PC-3 (cell line): ENCODE measurements at regions not wholly inside any gene's neighbourhood (a gene's known extent, or its start where the extent isn't known, plus 50 kb on each side); places are given as distances from the start of the nearest gene placed in this dataset.

Experiments used
- ATAC-seq: fragments of 200-7000 bp; cut with Tn5 transposase; 2 replicates; pipeline ENCODE4 v1.9.1; 2020; ENCODE audit warnings: mild to moderate bottlenecking, moderate library complexity
- BruUV-seq: library from RNA; stranded (reverse); fragments of 400-500 nt; replicated peaks from 2 replicates; lab custom pipeline; 2021; lab: Mats Ljungman, UMichigan
- CTCF ChIA-PET: fragments of 300-600 bp; sonication (Branson Sonifier 250); formaldehyde crosslinking; loops from one replicate; lab custom pipeline; 2022; ENCODE audit warnings: antibody characterized with exemption; lab: Charles Lee
- POLR2A ChIA-PET: fragments of 300-600 bp; sonication (Branson Sonifier 250); formaldehyde crosslinking; loops from one replicate; lab custom pipeline; 2022; ENCODE audit warnings: antibody characterized with exemption; ENCODE audit not compliant: unreplicated experiment; lab: Charles Lee
- DNase-seq: peaks from one replicate; pipeline ENCODE4 v3.0.0-alpha.2; 2015
- H2AFZ ChIP-seq: fragments of 300-600 bp; sonication (generic); 2 replicates; pipeline ENCODE4 v1.6.0; 2016; ENCODE audit warnings: antibody characterized with exemption, low read length
- H3F3A ChIP-seq: fragments of 300-600 bp; sonication (generic); one replicate; pipeline ENCODE4 v1.6.0; 2017; ENCODE audit warnings: antibody characterized with exemption, low read length, control low read depth, mild to moderate bottlenecking; ENCODE audit not compliant: unreplicated experiment
- H3K27ac ChIP-seq: fragments of 300-600 bp; sonication (generic); 2 replicates; pipeline ENCODE4 v1.5.1; 2016; ENCODE audit warnings: mild to moderate bottlenecking, low read length
- H3K27me3 ChIP-seq: fragments of 300-600 bp; sonication (generic); 2 replicates; pipeline ENCODE4 v1.6.1; 2016; ENCODE audit warnings: low read length, mixed read lengths
- H3K36me3 ChIP-seq: fragments of 300-600 bp; sonication (generic); 2 replicates; pipeline ENCODE4 v1.6.1; 2016; ENCODE audit warnings: low read depth, mixed run types, low read length, mixed read lengths
- H3K4me1 ChIP-seq: fragments of 300-600 bp; sonication (generic); 2 replicates; pipeline ENCODE4 v1.5.1; 2016; ENCODE audit warnings: low read length; ENCODE audit not compliant: insufficient read depth
- H3K4me2 ChIP-seq: fragments of 300-600 bp; sonication (generic); 2 replicates; pipeline ENCODE4 v1.6.0; 2016; ENCODE audit warnings: low read length
- H3K4me3 ChIP-seq: fragments of 300-600 bp; sonication (generic); 2 replicates; pipeline ENCODE4 v1.5.1; 2016; ENCODE audit warnings: mild to moderate bottlenecking, low read length, mixed read lengths
- H3K79me2 ChIP-seq: fragments of 300-600 bp; sonication (generic); 2 replicates; pipeline ENCODE4 v1.6.1; 2017; ENCODE audit warnings: low read length, mixed read lengths
- H3K9ac ChIP-seq: fragments of 300-600 bp; sonication (generic); 2 replicates; pipeline ENCODE4 v1.6.0; 2016; ENCODE audit warnings: mild to moderate bottlenecking, low read length
- H3K9me2 ChIP-seq: fragments of 300-600 bp; sonication (generic); replicated peaks from 2 replicates; pipeline ENCODE4 v1.6.1; 2016; ENCODE audit warnings: mixed run types, low read length, mixed read lengths
- H3K9me3 ChIP-seq: fragments of 300-600 bp; sonication (generic); 2 replicates; pipeline ENCODE4 v1.6.1; 2016; ENCODE audit warnings: low read length, mixed read lengths
- H4K20me1 ChIP-seq: fragments of 300-600 bp; sonication (generic); 2 replicates; pipeline ENCODE4 v1.6.1; 2016; ENCODE audit warnings: low read length, mixed read lengths
- EZH2 ChIP-seq: fragments of 300-600 bp; sonication (generic); IDR thresholded peaks from one replicate; pipeline ENCODE4 v1.6.1; 2017; ENCODE audit warnings: antibody characterized with exemption, mild to moderate bottlenecking, low read length; ENCODE audit not compliant: unreplicated experiment
- EZH2phosphoT487 ChIP-seq: fragments of 300-600 bp; sonication (generic); IDR thresholded peaks from 2 replicates; pipeline ENCODE4 v1.6.1; 2018; ENCODE audit warnings: mild to moderate bottlenecking, antibody characterized with exemption, low read length, borderline replicate concordance
- intact Hi-C: fragments of 100-400 bp; cut with micrococcal nuclease; formaldehyde crosslinking; loops from 2 replicates; pipeline ENCODE4 v1.9.0; 2023
- TF ChIP-seq, protein P1 (sequence below): fragments of 300-600 bp; sonication (generic); conservative IDR thresholded peaks from 2 replicates; pipeline ENCODE4 v1.5.1; 2017; ENCODE audit warnings: antibody characterized with exemption, low read depth, mild to moderate bottlenecking, low read length

DNA sequence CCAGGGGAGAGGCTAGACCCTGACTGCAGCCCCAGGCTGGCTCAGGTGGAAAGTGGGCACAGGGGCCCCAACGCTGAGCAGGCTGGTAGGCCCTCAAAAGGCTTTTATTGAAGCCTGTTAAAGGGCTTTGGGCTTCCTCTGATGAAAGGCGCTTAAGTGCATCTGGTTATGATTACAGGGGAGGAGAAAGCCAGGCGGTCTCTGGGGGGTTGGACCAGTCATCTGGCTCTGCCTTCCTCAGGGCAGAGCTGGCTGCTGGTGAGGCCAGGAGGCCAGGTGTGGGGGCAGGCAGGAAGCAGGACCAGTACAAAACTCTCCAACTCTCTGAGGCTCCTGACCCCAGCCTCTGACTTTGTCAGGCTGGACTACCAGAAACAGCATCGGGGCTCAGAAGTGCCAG is 68.8 kb upstream of the BCOR start:
- H3K36me3 ChIP-seq, result no peaks in the 10 kb centered on the region
- H3K4me1 ChIP-seq, result peaks cover 20% of the 10 kb centered on the region
- H3K9me2 ChIP-seq, result no peaks in the 10 kb centered on the region
- no peak for DNase-seq
- no peaks in the 10 kb centered on the region for H3F3A ChIP-seq
- intact Hi-C loops, result no loop called here
- POLR2A ChIA-PET, result no interaction called here
- no TSS peak for BruUV-seq
- H3K4me2 ChIP-seq, result no peak overlapping the region
- H2AFZ ChIP-seq, result no peak overlapping the region
- no peak overlapping the region for H3K9ac ChIP-seq
- no peak for ATAC-seq
- H3K27me3 ChIP-seq, result no peaks in the 10 kb centered on the region
- no peak overlapping the region for H3K27ac ChIP-seq
- no peaks in the 10 kb centered on the region for H4K20me1 ChIP-seq
- CTCF ChIA-PET, result no interaction called here
- H3K9me3 ChIP-seq, result no peaks in the 10 kb centered on the region
- no peak overlapping the region for H3K4me3 ChIP-seq
- TF ChIP-seq, protein P1, sequence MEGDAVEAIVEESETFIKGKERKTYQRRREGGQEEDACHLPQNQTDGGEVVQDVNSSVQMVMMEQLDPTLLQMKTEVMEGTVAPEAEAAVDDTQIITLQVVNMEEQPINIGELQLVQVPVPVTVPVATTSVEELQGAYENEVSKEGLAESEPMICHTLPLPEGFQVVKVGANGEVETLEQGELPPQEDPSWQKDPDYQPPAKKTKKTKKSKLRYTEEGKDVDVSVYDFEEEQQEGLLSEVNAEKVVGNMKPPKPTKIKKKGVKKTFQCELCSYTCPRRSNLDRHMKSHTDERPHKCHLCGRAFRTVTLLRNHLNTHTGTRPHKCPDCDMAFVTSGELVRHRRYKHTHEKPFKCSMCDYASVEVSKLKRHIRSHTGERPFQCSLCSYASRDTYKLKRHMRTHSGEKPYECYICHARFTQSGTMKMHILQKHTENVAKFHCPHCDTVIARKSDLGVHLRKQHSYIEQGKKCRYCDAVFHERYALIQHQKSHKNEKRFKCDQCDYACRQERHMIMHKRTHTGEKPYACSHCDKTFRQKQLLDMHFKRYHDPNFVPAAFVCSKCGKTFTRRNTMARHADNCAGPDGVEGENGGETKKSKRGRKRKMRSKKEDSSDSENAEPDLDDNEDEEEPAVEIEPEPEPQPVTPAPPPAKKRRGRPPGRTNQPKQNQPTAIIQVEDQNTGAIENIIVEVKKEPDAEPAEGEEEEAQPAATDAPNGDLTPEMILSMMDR, result no peak
- TF ChIP-seq EZH2phosphoT487, result no peak
- TF ChIP-seq EZH2, result no peak
- H3K79me2 ChIP-seq, result no peaks in the 10 kb centered on the region; the same call in 1 of the 2 replicates

DNA sequence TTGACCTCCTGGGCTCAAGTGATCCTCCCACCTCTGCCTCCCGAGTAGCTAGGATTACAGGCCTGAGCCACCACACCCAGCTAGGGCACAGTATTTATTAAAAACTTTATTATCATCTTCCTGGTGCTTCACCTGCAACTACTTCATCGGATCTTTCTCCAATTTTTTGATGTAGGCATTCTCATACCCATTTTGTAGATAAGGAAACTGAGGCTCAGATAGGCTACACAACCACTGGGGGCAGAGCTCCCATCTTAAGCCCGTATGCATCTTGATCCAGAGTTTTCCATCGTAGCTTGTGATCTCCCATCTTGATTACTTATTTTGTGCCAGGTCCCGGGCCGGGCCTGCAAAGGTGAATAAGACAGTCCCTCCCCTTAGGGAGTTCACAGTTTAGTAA is 68.1 kb upstream of the BCOR start:
- no peak overlapping the region for H2AFZ ChIP-seq
- no peaks in the 10 kb centered on the region for H4K20me1 ChIP-seq
- no peaks in the 10 kb centered on the region for H3K9me2 ChIP-seq
- H3K9ac ChIP-seq, result no peak overlapping the region
- H3K4me2 ChIP-seq, result no peak overlapping the region
- DNase-seq (no peak), ATAC-seq (no peak)
- peaks cover 13% of the 10 kb centered on the region for H3K4me1 ChIP-seq
- no TSS peak for BruUV-seq
- H3K36me3 ChIP-seq, result no peaks in the 10 kb centered on the region
- ChIA-PET POLR2A (interaction anchor here (0.5 kb wide), 1 partner anchor 428 kb away, joined by 3 read pairs; no protein-coding TSS in a partner anchor), CTCF (no interaction called here)
- H3F3A ChIP-seq, result no peaks in the 10 kb centered on the region
- intact Hi-C loops, result no loop called here
- TF ChIP-seq EZH2phosphoT487 (no peak), EZH2 (no peak)
- TF ChIP-seq, protein P1, result no peak
- H3K27ac ChIP-seq, result no peak overlapping the region
- no peak overlapping the region for H3K4me3 ChIP-seq
- no peaks in the 10 kb centered on the region for H3K27me3 ChIP-seq
- H3K9me3 ChIP-seq, result no peaks in the 10 kb centered on the region
- H3K79me2 ChIP-seq, result no peaks in the 10 kb centered on the region

DNA sequence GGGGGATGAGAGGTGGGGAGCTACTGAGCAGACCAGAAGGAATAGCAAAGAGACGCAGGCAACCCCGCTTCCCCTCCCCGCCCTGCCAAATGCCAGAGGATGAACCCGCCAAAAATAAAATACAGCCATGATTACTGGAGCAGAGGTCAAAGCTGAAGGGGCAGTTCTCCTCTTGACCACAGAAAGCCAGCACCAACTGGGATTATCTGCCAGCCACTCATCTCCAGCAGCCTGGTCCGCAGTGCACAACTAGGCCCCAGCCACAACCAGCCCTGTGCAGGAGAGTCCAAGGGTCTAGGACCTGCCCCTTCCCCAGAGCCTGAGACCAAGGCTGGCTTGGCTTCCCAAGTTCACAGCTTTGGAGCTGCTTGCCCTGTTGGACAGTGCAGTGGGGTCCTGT is 67.4 kb upstream of the BCOR start:
- no TSS peak for BruUV-seq
- Histone ChIP-seq H3K27me3 (no peaks in the 10 kb centered on the region), H3F3A (no peaks in the 10 kb centered on the region), H3K4me1 (peaks cover 10% of the 10 kb centered on the region), H4K20me1 (no peaks in the 10 kb centered on the region), H3K9me2 (no peaks in the 10 kb centered on the region), H3K4me3 (no peak overlapping the region), H3K9me3 (no peaks in the 10 kb centered on the region), H3K36me3 (no peaks in the 10 kb centered on the region), H2AFZ (no peak overlapping the region), H3K4me2 (no peak overlapping the region), H3K9ac (no peak overlapping the region), H3K79me2 (no peaks in the 10 kb centered on the region), H3K27ac (no peak overlapping the region)
- intact Hi-C loops, result no loop called here
- ChIA-PET CTCF (no interaction called here), POLR2A (no interaction called here)
- ATAC-seq (no peak), DNase-seq (no peak)
- TF ChIP-seq EZH2phosphoT487 (no peak), EZH2 (no peak)
- TF ChIP-seq, protein P1, result no peak
